SK-N-MC (cell line): ENCODE measurements at regions not wholly inside any gene's neighbourhood (a gene's known extent, or its start where the extent isn't known, plus 50 kb on each side); places are given as distances from the start of the nearest gene placed in this dataset.

Source experiments
- EZH2 ChIP-seq: fragments of 200-600 bp; sonication (generic); IDR thresholded peaks from one replicate; pipeline ENCODE4 v1.6.1; 2017; ENCODE audit warnings: antibody characterized with exemption
- POLR2AphosphoS5 ChIP-seq: IDR thresholded peaks from 2 replicates; pipeline ENCODE4 v1.6.1; 2012; ENCODE audit warnings: mild to moderate bottlenecking, low read depth, low read length, borderline replicate concordance

DNA sequence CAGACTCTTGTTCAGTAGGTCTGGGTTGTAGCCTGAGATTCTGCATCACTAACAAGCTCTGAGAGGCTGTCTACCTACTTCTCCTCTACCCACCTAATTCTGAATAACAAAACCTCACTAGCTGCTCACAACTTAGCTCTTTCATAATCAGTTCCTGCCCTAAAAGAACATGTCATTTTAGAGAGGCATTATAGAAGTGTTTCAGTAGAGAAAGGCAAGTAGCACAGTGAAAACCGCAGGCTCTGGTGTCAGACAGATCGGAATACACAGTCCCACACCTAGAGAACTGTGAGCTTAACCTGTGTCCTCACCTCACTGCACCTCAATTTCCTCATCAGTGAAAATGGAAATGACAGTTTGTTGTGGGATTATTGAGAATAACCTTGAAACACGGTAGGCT, 1337.6 kb upstream of the TENM4 start:
- no peak for TF ChIP-seq EZH2
- TF ChIP-seq POLR2AphosphoS5 = no peak
